Prostate gland (tissue), 2 donors: ENCODE measurements at regions not wholly inside any gene's neighbourhood (a gene's known extent, or its start where the extent isn't known, plus 50 kb on each side); places are given as distances from the start of the nearest gene placed in this dataset.

Experiments
- DNase-seq: peaks from one replicate; pipeline ENCODE4 v3.0.0-alpha.2; 2019; ENCODE audit warnings: low spot score
- H3K27ac ChIP-seq, 2 donors: fragments of 200-600 bp; sonication (generic); 2 replicates each; pipeline ENCODE4 v1.5.1; 2017 to 2019
- H3K27me3 ChIP-seq: fragments of 200-600 bp; sonication (generic); replicated peaks from 2 replicates; pipeline ENCODE4 v1.5.1; 2019; ENCODE audit not compliant: insufficient read depth
- H3K36me3 ChIP-seq, 2 donors: fragments of 200-600 bp; sonication (generic); 1 replicate in 1 of 2; 2 replicates in 1 of 2; pipeline versions ENCODE4 v1.5.1 to v1.8.1; 2017 to 2019
- H3K4me1 ChIP-seq: fragments of 200-600 bp; sonication (generic); replicated peaks from 2 replicates; pipeline ENCODE4 v1.5.1; 2019
- H3K4me3 ChIP-seq, 2 donors: fragments of 200-600 bp; sonication (generic); 2 replicates each; pipeline ENCODE4 v1.5.1; 2017 to 2019
- H3K9me3 ChIP-seq: fragments of 200-600 bp; sonication (generic); 2 replicates; pipeline ENCODE4 v1.5.1; 2017
- CTCF ChIP-seq, 4 experiments: fragments of 200-600 bp in 2 of 4; fragments of 450-650 bp in 2 of 4; sonication (generic) in 2 of 4; IDR thresholded peaks; 1 replicate in 3 of 4; 2 replicates in 1 of 4; pipeline ENCODE4 v1.5.1; 2016 to 2019; ENCODE audit warnings: antibody characterized with exemption in 4 of 4, mild to moderate bottlenecking in 2 of 4, moderate library complexity in 2 of 4
- POLR2A ChIP-seq: fragments of 450-650 bp; IDR thresholded peaks from one replicate; pipeline ENCODE4 v1.6.1; 2016; ENCODE audit warnings: antibody characterized with exemption, mild to moderate bottlenecking
- POLR2AphosphoS5 ChIP-seq: sonication (generic); formaldehyde crosslinking; IDR thresholded peaks from one replicate; pipeline ENCODE4 v1.6.1; 2017; ENCODE audit warnings: antibody characterized with exemption
- WGBS: methylation state at CpG from one replicate; pipeline ENCODE4 v1.1.5; 2018; 5-methylcytosine and 5-hydroxymethylcytosine counted together
- intact Hi-C: fragments of 100-400 bp; cut with DNase I; formaldehyde crosslinking; loops from one replicate; pipeline ENCODE4 v1.14.2; 2022

GRCh38 chr9:87379300-87379699, 118.4 kb upstream of the DAPK1 start:
- no peaks in the 10 kb centered on the region for H3K9me3 ChIP-seq
- H3K4me3 ChIP-seq = no peak overlapping the region
- H3K36me3 ChIP-seq = no peaks in the 10 kb centered on the region

DNA sequence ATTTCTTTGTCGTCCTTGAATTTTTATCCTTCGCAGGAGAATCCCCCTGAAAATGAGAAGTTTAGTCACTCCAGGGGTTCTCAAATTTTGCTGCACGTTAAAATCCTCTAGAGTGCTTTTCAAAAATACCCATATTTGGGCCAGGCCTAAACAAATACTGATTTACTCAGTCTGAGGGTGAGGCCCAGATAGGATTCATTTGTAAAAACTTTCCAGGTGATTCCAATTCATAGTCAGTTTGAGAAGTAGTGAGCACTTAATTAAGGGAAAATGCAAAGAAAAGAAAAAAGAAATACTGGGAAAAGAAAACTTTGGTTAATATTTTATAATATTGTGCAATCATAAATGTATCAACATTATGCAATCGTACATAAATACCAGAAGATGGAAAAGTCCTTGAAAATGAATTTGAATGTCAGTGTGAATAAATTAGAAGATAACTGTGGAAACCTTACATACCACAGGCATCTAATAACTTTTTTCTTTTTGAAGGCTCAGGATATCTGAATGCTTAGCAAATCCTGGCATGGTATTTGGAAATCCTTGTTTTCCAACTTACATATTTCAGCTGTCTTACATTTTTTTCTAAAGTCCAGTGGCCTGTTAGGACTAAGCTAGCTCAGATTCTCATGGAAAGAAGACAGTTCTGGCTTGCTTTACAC, 116.5 kb upstream of the DAPK1 start:
- Histone ChIP-seq H3K27me3 (no peaks in the 10 kb centered on the region), H3K9me3 (no peaks in the 10 kb centered on the region), H3K4me1 (no peaks in the 10 kb centered on the region), H3K4me3 (no peak overlapping the region), H3K36me3 (no peaks in the 10 kb centered on the region), H3K27ac (no peak overlapping the region)
- TF ChIP-seq POLR2AphosphoS5 (peak; percentile 4), POLR2A (no peak)
- intact Hi-C loops = no loop called here
- 85% methylated on average over 4 of the region's 4 CpGs for WGBS
- no peak for DNase-seq

More at GRCh38 chr9:87379300-87379699, 118.4 kb upstream of the DAPK1 start:
- H3K27me3 ChIP-seq = no peaks in the 10 kb centered on the region
- H3K4me1 ChIP-seq = no peaks in the 10 kb centered on the region
- 65% methylated on average over 6 of the region's 6 CpGs for WGBS
- DNase-seq = no peak
- TF ChIP-seq POLR2A (no peak), CTCF (IDR thresholded peaks at IDR 0.05) (no peak), POLR2AphosphoS5 (no peak)
- H3K27ac ChIP-seq = no peak overlapping the region
- intact Hi-C loops = no loop called here

DNA sequence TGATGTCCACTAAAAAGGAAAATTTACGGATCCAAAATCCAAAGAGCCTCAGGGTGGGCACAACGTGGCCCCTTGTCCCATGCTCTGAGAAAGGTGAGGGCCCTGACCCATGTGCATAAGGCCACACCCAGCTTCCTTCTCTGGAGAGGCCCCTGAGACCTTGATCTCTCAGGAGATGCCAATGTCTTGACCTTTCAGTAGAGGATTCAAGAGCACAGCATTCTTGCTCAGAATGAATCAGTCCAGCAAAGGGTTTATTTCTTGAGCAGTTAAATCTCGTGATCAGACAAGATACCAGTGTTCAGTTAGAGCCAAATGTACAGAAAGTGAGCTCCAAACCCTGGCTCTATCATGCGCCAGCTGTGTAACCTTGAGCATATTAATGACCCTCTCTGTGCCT, 115.9 kb upstream of the DAPK1 start:
- H3K27ac ChIP-seq = no peak overlapping the region
- H3K27me3 ChIP-seq = no peaks in the 10 kb centered on the region
- WGBS = 57% methylated on average over 4 of the region's 4 CpGs
- H3K4me1 ChIP-seq = no peaks in the 10 kb centered on the region
- no peaks in the 10 kb centered on the region for H3K9me3 ChIP-seq
- intact Hi-C loops = no loop called here
- DNase-seq = no peak
- TF ChIP-seq CTCF (IDR thresholded peaks at IDR 0.05) (no peak), POLR2A (no peak), POLR2AphosphoS5 (no peak)
- H3K4me3 ChIP-seq = no peak overlapping the region
- H3K36me3 ChIP-seq = no peaks in the 10 kb centered on the region

- Histone ChIP-seq H3K4me3 (no peak overlapping the region), H3K9me3 (no peaks in the 10 kb centered on the region), H3K36me3 (no peaks in the 10 kb centered on the region), H3K4me1 (no peaks in the 10 kb centered on the region), H3K27me3 (no peaks in the 10 kb centered on the region), H3K27ac (no peak overlapping the region)
- 82% methylated on average over 9 of the region's 9 CpGs for WGBS
- intact Hi-C loops = no loop called here
- no peak for DNase-seq
- no peak for TF ChIP-seq POLR2AphosphoS5
- no peak for TF ChIP-seq POLR2A
- no peak for TF ChIP-seq CTCF (IDR thresholded peaks at IDR 0.05)
Observed at GRCh38 chr9:87382900-87383299, 114.8 kb upstream of the DAPK1 start.

DNA sequence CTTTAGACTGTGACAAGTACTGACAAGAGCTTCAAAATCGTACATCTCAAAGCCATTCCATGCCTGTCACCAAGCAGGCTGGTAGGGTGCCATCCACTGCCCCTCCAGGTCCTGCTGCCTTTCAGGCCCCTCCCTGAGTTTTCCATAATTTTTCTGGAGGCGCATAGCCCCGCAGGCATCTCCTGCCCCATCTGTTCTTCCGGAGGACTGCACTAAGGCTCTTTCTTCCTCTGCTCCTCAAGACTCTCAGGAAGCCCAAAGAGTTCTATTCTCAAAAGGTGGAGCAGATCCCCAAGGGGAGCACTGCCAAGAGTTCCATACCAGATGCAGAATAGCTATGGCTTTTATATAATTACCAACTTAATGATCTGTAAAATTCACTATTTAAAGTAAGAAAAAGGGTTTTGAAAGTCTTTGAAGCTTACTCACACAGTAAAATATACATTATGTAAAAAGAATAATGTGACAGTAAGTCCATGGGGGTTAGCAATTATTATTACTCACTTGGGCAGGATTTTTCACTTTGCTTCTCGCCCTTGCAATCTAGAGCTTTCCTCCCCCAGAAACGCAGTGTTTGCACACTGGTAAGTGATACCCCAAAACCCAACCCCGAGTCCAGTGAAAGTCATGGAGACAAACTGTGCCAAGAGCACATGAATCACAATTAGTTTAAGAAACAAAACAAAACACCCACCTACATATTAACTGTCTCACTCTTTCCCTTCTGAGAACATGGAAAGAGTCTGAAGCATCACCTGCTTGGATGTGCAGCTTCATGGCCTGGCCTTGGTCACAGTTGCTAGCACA, 114.1 kb upstream of the DAPK1 start:
- TF ChIP-seq POLR2A (no peak), POLR2AphosphoS5 (no peak), CTCF (IDR thresholded peaks at IDR 0.05) (no peak)
- Histone ChIP-seq H3K9me3 (no peaks in the 10 kb centered on the region), H3K4me1 (no peaks in the 10 kb centered on the region), H3K36me3 (no peaks in the 10 kb centered on the region), H3K4me3 (no peak overlapping the region), H3K27ac (no peak overlapping the region), H3K27me3 (no peaks in the 10 kb centered on the region)
- intact Hi-C loops = no loop called here
- WGBS = 68% methylated on average over 7 of the region's 7 CpGs
- DNase-seq = no peak
